ENCODE measurements at regions not wholly inside any gene's neighbourhood (a gene's known extent, or its start where the extent isn't known, plus 50 kb on each side); places are given as distances from the start of the nearest gene placed in this dataset.

GRCh38 chr18:65073060-65073550 is 677.7 kb upstream of the CDH7 start:
- Histone ChIP-seq H3K4me3 (ENCODE audit: low read length) (no peak overlapping the region), H3K79me2 (ENCODE audit: control insufficient read depth, low read length) (no peaks in the 10 kb centered on the region), H4K20me1 (ENCODE audit: control insufficient read depth, insufficient read depth, low read depth, low read length) (no peaks in the 10 kb centered on the region), H3K9me3 (ENCODE audit: control insufficient read depth, insufficient read depth, low read length) (peaks cover 4% of the 10 kb centered on the region; the same call in 1 of the 2 replicates), H3K27ac (ENCODE audit: low read depth, low read length) (no peak overlapping the region), H3K27me3 (ENCODE audit: control insufficient read depth, low read length) (no peaks in the 10 kb centered on the region), H3K4me1 (ENCODE audit: control insufficient read depth, low read length) (no peaks in the 10 kb centered on the region), H3K9me2 (replicated peaks; ENCODE audit: control insufficient read depth, low read length) (no peaks in the 10 kb centered on the region), H3K36me3 (ENCODE audit: control insufficient read depth, low read length) (no peaks in the 10 kb centered on the region), H3K4me2 (ENCODE audit: low read length) (no peak overlapping the region), H3F3A (ENCODE audit: control insufficient read depth, insufficient read depth) (no peaks in the 10 kb centered on the region)
- TF ChIP-seq EZH2phosphoT487 (IDR thresholded peaks at IDR 0.05; ENCODE audit: borderline replicate concordance, low read length) = no peak
- no peak for TF ChIP-seq CTCF (IDR thresholded peaks at IDR 0.05; ENCODE audit: low read depth, low read length, poor library complexity, severe bottlenecking)

GRCh38 chr18:65057439-65058083 is 693.3 kb upstream of the CDH7 start:
- no peak overlapping the region for H3K4me2 ChIP-seq (ENCODE audit: low read length)
- H3K9me2 ChIP-seq (replicated peaks; ENCODE audit: control insufficient read depth, low read length) = no peaks in the 10 kb centered on the region
- H3K27ac ChIP-seq (ENCODE audit: low read depth, low read length) = no peak overlapping the region
- H3K4me3 ChIP-seq (ENCODE audit: low read length) = no peak overlapping the region
- no peaks in the 10 kb centered on the region for H3F3A ChIP-seq (ENCODE audit: control insufficient read depth, insufficient read depth)
- H3K4me1 ChIP-seq (ENCODE audit: control insufficient read depth, low read length) = no peaks in the 10 kb centered on the region
- no peaks in the 10 kb centered on the region for H3K9me3 ChIP-seq (ENCODE audit: control insufficient read depth, insufficient read depth, low read length)
- no peaks in the 10 kb centered on the region for H3K36me3 ChIP-seq (ENCODE audit: control insufficient read depth, low read length)
- H3K27me3 ChIP-seq (ENCODE audit: control insufficient read depth, low read length) = no peaks in the 10 kb centered on the region
- H3K79me2 ChIP-seq (ENCODE audit: control insufficient read depth, low read length) = no peaks in the 10 kb centered on the region
- TF ChIP-seq CTCF (IDR thresholded peaks at IDR 0.05; ENCODE audit: low read depth, low read length, poor library complexity, severe bottlenecking) (no peak), EZH2phosphoT487 (IDR thresholded peaks at IDR 0.05; ENCODE audit: borderline replicate concordance, low read length) (no peak)
- no peaks in the 10 kb centered on the region for H4K20me1 ChIP-seq (ENCODE audit: control insufficient read depth, insufficient read depth, low read depth, low read length)

DNA sequence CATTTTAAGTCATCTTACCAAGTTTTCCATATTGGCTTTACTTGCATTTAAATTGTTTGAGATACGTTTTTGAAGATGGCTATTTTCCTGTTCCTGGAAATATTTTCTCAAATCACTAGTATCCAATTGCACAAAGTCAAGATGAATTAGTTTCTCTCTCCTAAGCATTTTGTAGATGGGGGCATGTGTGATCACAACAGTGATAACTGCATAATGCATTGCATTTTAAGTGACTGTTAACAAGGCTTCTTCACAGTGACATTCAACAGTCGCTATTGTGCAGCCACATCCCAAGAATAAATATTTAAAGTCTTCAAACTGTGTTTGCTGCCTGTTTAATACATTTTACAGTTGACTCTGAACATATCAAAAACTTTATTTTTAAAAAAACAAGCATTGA is 694.2 kb upstream of the CDH7 start:
- H3K9me2 ChIP-seq (replicated peaks; ENCODE audit: control insufficient read depth, low read length) = no peaks in the 10 kb centered on the region
- no peaks in the 10 kb centered on the region for H3K4me1 ChIP-seq (ENCODE audit: control insufficient read depth, low read length)
- TF ChIP-seq CTCF (IDR thresholded peaks at IDR 0.05; ENCODE audit: low read depth, low read length, poor library complexity, severe bottlenecking) = no peak
- TF ChIP-seq EZH2phosphoT487 (IDR thresholded peaks at IDR 0.05; ENCODE audit: borderline replicate concordance, low read length) = no peak
- no peaks in the 10 kb centered on the region for H3K27me3 ChIP-seq (ENCODE audit: control insufficient read depth, low read length)
- H3K36me3 ChIP-seq (ENCODE audit: control insufficient read depth, low read length) = no peaks in the 10 kb centered on the region
- H3K4me3 ChIP-seq (ENCODE audit: low read length) = no peak overlapping the region
- H3F3A ChIP-seq (ENCODE audit: control insufficient read depth, insufficient read depth) = no peaks in the 10 kb centered on the region
- no peaks in the 10 kb centered on the region for H4K20me1 ChIP-seq (ENCODE audit: control insufficient read depth, insufficient read depth, low read depth, low read length)
- H3K4me2 ChIP-seq (ENCODE audit: low read length) = no peak overlapping the region
- no peak overlapping the region for H3K27ac ChIP-seq (ENCODE audit: low read depth, low read length)
- no peaks in the 10 kb centered on the region for H3K79me2 ChIP-seq (ENCODE audit: control insufficient read depth, low read length)
- no peaks in the 10 kb centered on the region for H3K9me3 ChIP-seq (ENCODE audit: control insufficient read depth, insufficient read depth, low read length)
